ENCODE measurements at regions not wholly inside any gene's neighbourhood (a gene's known extent, or its start where the extent isn't known, plus 50 kb on each side); places are given as distances from the start of the nearest gene placed in this dataset.

DNA sequence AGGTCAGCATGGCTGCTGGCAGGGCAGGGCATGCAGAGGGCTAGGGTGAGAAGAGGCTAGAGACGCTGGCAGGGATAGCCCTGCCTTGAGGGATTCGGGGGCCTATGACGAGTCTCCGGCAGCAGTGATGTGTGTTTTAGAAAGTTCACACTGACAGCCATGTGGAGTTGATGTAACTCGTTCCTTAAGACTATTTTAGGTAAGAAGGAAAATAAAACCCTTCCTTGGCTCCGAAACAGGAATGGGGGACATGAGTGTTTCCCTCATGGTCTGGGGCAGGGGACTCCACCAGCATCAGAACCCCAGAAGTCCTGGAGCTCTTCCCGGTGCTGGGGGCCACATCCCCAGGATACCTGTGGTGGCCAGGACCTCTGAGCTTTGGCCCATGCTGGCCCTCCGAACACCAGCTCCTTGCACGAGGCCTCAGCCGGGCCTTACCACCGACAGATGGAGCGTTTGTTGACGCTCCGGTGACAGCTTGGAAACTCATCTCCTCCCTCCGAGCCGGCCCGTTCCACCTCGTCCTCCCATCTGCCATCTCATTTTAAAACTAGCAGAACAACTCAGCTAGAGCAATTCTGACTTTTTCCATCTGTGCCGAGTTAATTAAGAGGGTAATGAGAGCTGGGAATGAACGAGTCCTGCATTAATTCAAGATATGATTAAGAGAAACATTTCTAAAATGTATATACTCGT, 337.7 kb downstream of the CDK5RAP2 start:
- Mint-ChIP-seq H3K4me3 (no peak overlapping the region), H3K9me3 (no peaks in the 10 kb centered on the region), H3K27ac (no peak overlapping the region), H3K4me1 (ENCODE audit: low read depth) (no peaks in the 10 kb centered on the region), H3K36me3 (ENCODE audit: insufficient read depth in 2 of 2) (no peaks in the 10 kb centered on the region), H3K27me3 (ENCODE audit: low read depth) (no peaks in the 10 kb centered on the region)
- no peak for DNase-seq
- no peak for ATAC-seq (replicated peaks in 1 of 2)

DNA sequence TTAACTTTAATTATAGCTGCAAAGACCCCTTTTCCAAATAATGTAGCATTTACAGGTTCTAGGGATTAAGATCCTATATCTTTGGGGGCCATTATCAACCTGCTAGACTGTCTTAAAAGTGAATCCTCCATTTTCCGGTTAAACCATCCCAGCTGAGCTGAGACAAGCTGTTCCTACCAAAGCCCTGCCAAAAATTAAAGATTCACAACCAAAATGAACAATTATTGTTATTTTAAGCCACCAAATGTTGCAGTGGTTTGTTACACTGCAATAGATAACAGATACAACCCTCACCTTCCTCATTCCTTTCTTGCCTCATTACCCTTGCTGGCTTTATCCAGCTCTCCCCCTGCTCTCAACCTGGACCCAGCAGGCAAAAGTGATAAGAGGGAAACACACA, 343.4 kb downstream of the CDK5RAP2 start:
- no peak overlapping the region for H3K27ac Mint-ChIP-seq
- H3K4me1 Mint-ChIP-seq (ENCODE audit: low read depth) = no peaks in the 10 kb centered on the region
- H3K27me3 Mint-ChIP-seq (ENCODE audit: low read depth) = no peaks in the 10 kb centered on the region
- ATAC-seq (replicated peaks in 1 of 2) (no peak), DNase-seq (no peak)
- no peaks in the 10 kb centered on the region for H3K9me3 Mint-ChIP-seq
- H3K4me3 Mint-ChIP-seq = no peak overlapping the region
- H3K36me3 Mint-ChIP-seq (ENCODE audit: insufficient read depth in 2 of 2) = no peaks in the 10 kb centered on the region

DNA sequence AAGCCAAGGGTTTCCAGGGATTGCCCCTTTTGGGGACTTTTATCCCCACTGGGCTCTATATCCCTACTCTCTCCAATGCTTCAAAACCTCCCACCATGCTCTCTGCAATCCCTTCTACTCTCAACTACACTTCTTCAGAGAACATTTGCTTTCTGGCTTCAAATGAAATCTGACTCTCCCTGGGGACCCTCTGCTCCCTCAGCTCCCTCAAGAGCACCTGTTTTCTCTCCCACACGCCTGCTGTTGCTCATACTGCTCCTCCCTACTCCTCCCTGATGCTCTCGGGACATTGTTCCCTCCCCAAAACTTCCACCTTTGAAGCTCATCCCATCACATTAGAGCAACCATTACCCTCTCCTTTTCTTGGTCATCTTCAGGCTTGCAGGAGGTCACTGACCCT, 344.9 kb downstream of the CDK5RAP2 start:
- H3K27me3 Mint-ChIP-seq (ENCODE audit: low read depth) = no peaks in the 10 kb centered on the region
- no peaks in the 10 kb centered on the region for H3K36me3 Mint-ChIP-seq (ENCODE audit: insufficient read depth in 2 of 2)
- DNase-seq (no peak), ATAC-seq (replicated peaks in 1 of 2) (no peak)
- H3K27ac Mint-ChIP-seq = no peak overlapping the region
- H3K4me1 Mint-ChIP-seq (ENCODE audit: low read depth) = no peaks in the 10 kb centered on the region
- H3K9me3 Mint-ChIP-seq = no peaks in the 10 kb centered on the region
- no peak overlapping the region for H3K4me3 Mint-ChIP-seq

DNA sequence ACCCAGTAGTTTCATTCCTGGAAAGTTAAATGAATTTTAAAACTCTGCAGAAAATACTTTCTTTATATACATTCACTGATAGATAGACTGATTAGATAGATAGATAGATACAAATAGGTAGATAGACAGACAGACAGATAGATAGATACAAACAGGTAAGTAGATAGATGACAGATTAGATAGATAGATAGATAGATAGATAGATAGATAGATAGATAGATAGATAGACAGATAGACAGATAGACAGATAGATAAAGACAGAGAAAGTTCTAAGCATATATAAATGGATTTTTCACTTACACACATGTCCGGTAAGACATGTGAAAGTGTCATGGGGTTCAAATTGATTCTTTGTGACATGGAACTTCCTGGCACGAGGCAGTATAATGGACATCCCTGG, 349.7 kb downstream of the CDK5RAP2 start:
- Mint-ChIP-seq H3K9me3 (peaks cover 2 to 3% of the 10 kb centered on the region in 2 donors), H3K4me1 (ENCODE audit: low read depth) (no peaks in the 10 kb centered on the region), H3K36me3 (ENCODE audit: insufficient read depth in 2 of 2) (no peaks in the 10 kb centered on the region), H3K4me3 (no peak overlapping the region), H3K27ac (no peak overlapping the region), H3K27me3 (ENCODE audit: low read depth) (peaks cover 5% of the 10 kb centered on the region)
- ATAC-seq (replicated peaks in 1 of 2) = no peak
- no peak for DNase-seq

DNA sequence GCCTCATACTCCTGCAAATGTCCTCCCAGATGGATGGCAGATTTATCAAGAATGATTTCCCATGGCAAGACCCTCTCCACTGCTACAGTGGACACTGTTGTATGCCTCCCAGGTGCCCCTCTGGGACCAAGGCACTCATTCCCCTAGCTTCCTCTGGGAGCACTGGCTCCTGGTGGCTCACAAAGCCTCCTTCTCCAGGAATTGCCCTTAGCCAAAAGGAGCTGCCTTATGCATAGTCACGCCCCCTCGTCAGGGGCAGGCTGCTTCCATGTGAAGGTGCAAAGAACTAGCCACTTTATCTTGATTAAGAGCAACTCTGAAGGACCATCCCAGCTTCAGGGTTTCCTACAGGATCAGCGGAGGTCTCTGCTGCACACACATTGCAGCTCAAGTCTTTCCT, 358.1 kb downstream of the CDK5RAP2 start:
- Mint-ChIP-seq H3K27me3 (ENCODE audit: low read depth) (no peaks in the 10 kb centered on the region), H3K4me3 (no peak overlapping the region), H3K4me1 (ENCODE audit: low read depth) (no peaks in the 10 kb centered on the region), H3K36me3 (ENCODE audit: insufficient read depth in 2 of 2) (no peaks in the 10 kb centered on the region), H3K9me3 (peaks cover 0 to 2% of the 10 kb centered on the region in 2 donors), H3K27ac (no peak overlapping the region)
- ATAC-seq (replicated peaks in 1 of 2) (no peak), DNase-seq (no peak)

DNA sequence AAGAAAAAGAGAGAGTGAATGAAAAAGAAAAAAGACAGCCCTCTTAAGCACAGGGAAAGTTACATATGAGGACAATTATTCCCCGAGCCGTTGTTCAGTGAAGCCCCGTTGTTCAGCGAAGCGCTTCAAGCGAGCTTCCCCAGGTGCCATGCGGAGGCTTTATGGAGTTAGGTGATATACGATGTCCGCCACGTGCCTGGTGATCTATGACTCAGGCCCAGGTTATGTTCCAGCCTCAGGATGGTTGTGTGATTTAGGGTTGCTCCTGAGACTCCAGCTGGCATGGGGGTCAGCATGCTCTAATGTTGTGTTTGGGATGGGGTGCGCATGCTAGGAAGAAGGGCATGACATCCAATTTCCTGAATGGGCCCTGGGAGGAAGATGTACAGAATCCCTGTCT, 365.6 kb downstream of the CDK5RAP2 start:
- DNase-seq = no peak
- Mint-ChIP-seq H3K27me3 (ENCODE audit: low read depth) (peaks cover 6% of the 10 kb centered on the region), H3K4me3 (no peak overlapping the region), H3K27ac (no peak overlapping the region), H3K4me1 (ENCODE audit: low read depth) (no peaks in the 10 kb centered on the region), H3K36me3 (ENCODE audit: insufficient read depth in 2 of 2) (no peaks in the 10 kb centered on the region), H3K9me3 (no peaks in the 10 kb centered on the region)
- ATAC-seq (replicated peaks in 1 of 2) = no peak

DNA sequence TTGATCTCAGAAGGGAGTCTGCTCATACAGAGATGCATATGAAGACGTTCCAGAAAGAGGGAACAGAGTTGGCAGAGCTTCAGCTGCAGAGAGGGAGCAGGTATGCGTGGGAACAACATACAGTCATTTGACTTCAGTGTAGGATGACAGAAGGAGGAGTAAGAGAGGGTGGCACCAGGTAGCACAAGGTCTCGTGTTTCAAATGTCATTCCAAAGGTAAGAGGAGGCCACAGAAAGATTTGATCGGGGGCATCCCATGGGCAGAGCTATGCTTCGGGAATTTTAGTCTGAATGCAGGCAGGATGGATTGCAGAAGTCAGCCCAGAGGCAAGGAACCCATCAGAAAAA, 367.1 kb downstream of the CDK5RAP2 start:
- H3K27ac Mint-ChIP-seq = no peak overlapping the region
- no peaks in the 10 kb centered on the region for H3K9me3 Mint-ChIP-seq
- ATAC-seq (replicated peaks in 1 of 2) (no peak), DNase-seq (no peak)
- H3K36me3 Mint-ChIP-seq (ENCODE audit: insufficient read depth in 2 of 2) = no peaks in the 10 kb centered on the region
- no peak overlapping the region for H3K4me3 Mint-ChIP-seq
- no peaks in the 10 kb centered on the region for H3K4me1 Mint-ChIP-seq (ENCODE audit: low read depth)
- peaks cover 6% of the 10 kb centered on the region for H3K27me3 Mint-ChIP-seq (ENCODE audit: low read depth)

DNA sequence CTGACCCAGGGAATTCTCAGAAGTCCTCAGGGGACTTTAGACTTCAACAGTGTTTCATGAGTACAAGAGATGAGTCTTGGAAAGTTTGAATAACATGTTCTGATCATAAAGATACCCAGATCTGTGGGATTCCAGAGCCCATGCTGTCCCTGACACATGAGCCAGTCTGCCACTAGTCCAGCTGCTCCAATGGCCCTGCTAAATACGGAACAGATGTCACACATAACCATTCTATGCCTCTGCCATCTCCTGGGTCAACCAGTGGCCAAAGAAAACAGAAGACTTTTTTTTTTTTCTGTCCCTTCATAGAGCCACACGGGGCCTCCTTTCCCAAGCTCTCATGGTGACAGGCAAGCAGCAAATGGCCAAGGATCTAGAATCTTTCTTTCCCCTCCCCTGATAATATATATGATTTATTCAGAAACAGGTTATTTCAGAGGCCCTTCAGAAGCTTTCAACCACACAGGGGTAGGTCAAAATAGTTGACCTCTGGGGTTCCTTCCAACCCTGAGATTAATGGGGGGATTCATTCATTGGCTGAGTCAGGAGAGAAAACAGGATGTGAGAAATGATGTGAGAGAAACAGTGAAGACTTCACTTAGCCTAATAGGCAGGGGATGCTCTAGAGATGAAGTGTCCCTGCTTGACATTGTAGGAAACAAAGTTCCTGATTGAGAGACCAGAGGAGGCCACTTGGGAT, 367.7 kb downstream of the CDK5RAP2 start:
- Mint-ChIP-seq H3K4me1 (ENCODE audit: low read depth) (no peaks in the 10 kb centered on the region), H3K36me3 (ENCODE audit: insufficient read depth in 2 of 2) (no peaks in the 10 kb centered on the region), H3K27ac (no peak overlapping the region), H3K27me3 (ENCODE audit: low read depth) (peaks cover 6% of the 10 kb centered on the region), H3K4me3 (no peak overlapping the region), H3K9me3 (no peaks in the 10 kb centered on the region)
- ATAC-seq (replicated peaks in 1 of 2) (no peak), DNase-seq (no peak)

DNA sequence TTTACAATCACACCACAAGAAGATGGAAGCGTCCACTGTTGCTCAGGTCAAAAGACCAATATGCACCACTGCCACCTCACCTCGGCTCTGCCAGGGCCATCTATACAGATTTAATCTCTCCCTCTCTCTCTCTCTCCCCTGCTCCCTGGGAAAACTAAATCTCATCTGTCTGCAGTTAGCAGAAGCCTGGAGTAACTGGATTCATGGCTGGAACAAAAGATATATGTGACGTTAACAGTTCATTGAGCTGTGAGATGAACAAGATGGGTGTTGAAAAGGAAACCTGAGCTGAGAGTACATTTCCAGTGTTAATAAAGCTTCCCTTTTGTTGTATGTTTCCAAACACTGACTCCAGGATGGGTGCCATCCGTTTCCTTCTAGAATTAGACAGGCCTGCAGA, 369.7 kb downstream of the CDK5RAP2 start:
- H3K4me3 Mint-ChIP-seq = no peak overlapping the region
- H3K27ac Mint-ChIP-seq = no peak overlapping the region
- H3K27me3 Mint-ChIP-seq (ENCODE audit: low read depth) = peaks cover 6% of the 10 kb centered on the region
- DNase-seq = no peak
- H3K9me3 Mint-ChIP-seq = no peaks in the 10 kb centered on the region
- no peaks in the 10 kb centered on the region for H3K36me3 Mint-ChIP-seq (ENCODE audit: insufficient read depth in 2 of 2)
- no peaks in the 10 kb centered on the region for H3K4me1 Mint-ChIP-seq (ENCODE audit: low read depth)
- ATAC-seq (replicated peaks in 1 of 2) = no peak

DNA sequence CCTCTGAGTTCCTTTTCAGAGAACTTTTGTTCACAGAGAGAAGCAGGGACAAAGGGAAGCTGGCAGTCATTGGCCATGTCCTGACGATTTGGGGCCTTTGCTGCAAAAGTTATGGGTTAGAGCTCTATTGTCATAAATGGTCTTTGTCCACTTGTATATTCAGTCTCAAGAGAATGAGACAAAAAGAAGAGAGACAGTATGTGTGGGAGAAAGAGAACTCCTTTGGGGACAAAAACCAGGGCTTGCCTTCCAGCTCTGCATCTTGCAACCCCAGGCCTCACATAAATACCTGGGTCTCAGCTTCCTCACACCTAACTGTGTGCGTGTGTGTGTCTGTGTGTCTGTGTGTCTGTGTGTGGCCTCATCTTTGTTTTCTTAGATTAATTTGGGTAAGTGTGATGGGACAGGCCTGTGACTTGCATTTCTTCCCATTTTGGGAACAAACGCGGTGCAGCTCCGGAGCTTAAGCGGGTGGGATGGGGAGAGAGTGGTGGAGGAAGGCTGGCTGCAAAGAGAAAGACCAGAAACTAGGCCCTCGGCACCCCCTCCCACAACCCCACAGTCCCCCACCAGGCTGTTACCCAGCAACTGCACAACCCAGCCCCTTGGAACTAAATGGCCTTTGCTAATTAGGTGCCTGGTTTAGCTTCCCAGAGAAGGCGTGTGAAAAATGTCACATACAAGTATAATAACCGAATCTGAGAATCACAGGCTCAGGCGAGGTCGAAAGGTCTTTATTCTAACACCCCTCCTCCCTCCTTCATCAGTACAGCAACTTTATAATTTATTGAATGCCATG, 376.9 kb downstream of the CDK5RAP2 start:
- Mint-ChIP-seq H3K9me3 (peaks cover 0 to 2% of the 10 kb centered on the region in 2 donors), H3K27me3 (ENCODE audit: low read depth) (no peaks in the 10 kb centered on the region), H3K36me3 (ENCODE audit: insufficient read depth in 2 of 2) (no peaks in the 10 kb centered on the region), H3K4me3 (no peak overlapping the region), H3K27ac (no peak overlapping the region), H3K4me1 (ENCODE audit: low read depth) (no peaks in the 10 kb centered on the region)
- DNase-seq = no peak
- ATAC-seq (replicated peaks in 1 of 2) = no peak

DNA sequence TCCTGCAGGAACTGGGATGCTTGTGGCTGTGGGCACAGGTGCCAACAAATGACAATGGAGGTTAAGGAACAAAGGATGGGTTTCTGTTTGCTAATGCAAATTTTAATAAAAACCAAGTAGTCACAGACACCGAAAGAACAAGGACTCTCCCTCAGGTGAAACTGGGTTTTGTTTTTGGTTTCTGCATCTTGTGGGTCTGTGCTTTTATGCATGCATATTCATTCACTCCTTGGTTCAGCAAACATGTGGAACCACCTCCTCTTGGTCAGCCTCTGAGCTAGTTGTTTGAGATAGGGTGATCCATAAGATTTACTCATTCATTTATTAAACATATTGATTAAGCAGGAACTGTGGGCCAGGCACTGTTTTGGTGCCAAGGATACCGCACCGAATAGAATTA, 381.9 kb downstream of the CDK5RAP2 start:
- Mint-ChIP-seq H3K27ac (no peak overlapping the region), H3K27me3 (ENCODE audit: low read depth) (no peaks in the 10 kb centered on the region), H3K36me3 (ENCODE audit: insufficient read depth in 2 of 2) (no peaks in the 10 kb centered on the region), H3K9me3 (peaks cover 0 to 2% of the 10 kb centered on the region in 2 donors), H3K4me1 (ENCODE audit: low read depth) (no peaks in the 10 kb centered on the region), H3K4me3 (no peak overlapping the region)
- DNase-seq = no peak
- no peak for ATAC-seq (replicated peaks in 1 of 2)

DNA sequence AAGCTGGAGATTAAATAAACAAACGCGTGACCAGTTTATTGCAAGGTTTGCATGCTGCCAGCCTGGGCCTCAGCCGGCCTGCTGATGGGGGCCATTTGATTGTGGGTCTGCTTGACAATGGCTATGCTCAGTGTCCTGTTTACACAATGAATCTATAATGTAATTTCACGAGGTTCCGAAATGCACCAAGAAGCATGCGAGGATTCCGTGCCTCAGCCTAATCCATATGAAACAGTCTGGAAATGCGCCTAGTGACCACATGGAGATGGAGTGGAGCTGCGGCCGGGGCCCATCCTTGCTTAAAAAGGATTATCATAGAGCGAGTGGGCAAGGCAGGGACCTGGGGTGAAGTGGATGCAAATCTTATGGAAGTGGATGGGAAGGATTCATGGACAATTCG, 382.4 kb downstream of the CDK5RAP2 start:
- ATAC-seq (replicated peaks in 1 of 2) = no peak

DNA sequence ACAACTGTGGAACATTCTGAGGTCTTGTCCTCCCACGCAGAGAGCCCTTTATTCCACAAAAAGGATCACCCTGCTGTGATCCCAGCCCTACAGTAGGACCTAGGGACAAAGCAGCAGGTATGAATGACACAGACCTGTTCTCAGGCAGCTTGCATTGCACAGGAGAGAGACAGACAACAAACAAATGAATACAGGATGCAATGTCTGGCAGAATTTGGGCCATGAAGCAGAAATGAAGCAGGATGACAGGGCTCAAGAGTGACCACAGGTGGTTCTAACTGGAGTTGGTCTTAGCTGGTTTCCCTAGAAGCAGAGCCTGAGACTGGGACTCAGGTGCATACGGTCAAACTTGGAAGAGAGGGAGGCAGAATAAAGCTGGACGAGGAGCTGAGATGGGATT, 388.8 kb downstream of the CDK5RAP2 start:
- ATAC-seq (replicated peaks in 1 of 2) = no peak
- no peaks in the 10 kb centered on the region for H3K27me3 Mint-ChIP-seq (ENCODE audit: low read depth)
- H3K27ac Mint-ChIP-seq = no peak overlapping the region
- no peak for DNase-seq
- H3K4me1 Mint-ChIP-seq (ENCODE audit: low read depth) = no peaks in the 10 kb centered on the region
- no peaks in the 10 kb centered on the region for H3K36me3 Mint-ChIP-seq (ENCODE audit: insufficient read depth in 2 of 2)
- no peaks in the 10 kb centered on the region for H3K9me3 Mint-ChIP-seq
- no peak overlapping the region for H3K4me3 Mint-ChIP-seq

More for the DNA sequence above, 382.4 kb downstream of the CDK5RAP2 start:
- DNase-seq = no peak
- no peaks in the 10 kb centered on the region for H3K4me1 Mint-ChIP-seq (ENCODE audit: low read depth)
- H3K36me3 Mint-ChIP-seq (ENCODE audit: insufficient read depth in 2 of 2) = no peaks in the 10 kb centered on the region
- no peak overlapping the region for H3K4me3 Mint-ChIP-seq
- H3K27me3 Mint-ChIP-seq (ENCODE audit: low read depth) = no peaks in the 10 kb centered on the region
- peaks cover 0 to 2% of the 10 kb centered on the region in 2 donors for H3K9me3 Mint-ChIP-seq
- H3K27ac Mint-ChIP-seq = no peak overlapping the region
